NCI-H1105 (cell line): ENCODE measurements at regions not wholly inside any gene's neighbourhood (a gene's known extent, or its start where the extent isn't known, plus 50 kb on each side); places are given as distances from the start of the nearest gene placed in this dataset.

ENCODE experiments used
- DNase-seq: peaks from one replicate; lab custom pipeline; 2025; lab: John Stamatoyannopoulos, UW

GRCh38 chr2:88283886-88284592 is 113.9 kb downstream of the THNSL2 start:
- DNase-seq: no peak

GRCh38 chr2:88281302-88282217 is 111.4 kb downstream of the THNSL2 start:
- DNase-seq: no peak

GRCh38 chr2:88269836-88270235 is 99.7 kb downstream of the THNSL2 start:
- DNase-seq: no peak

GRCh38 chr2:88265352-88266303 is 95.5 kb downstream of the THNSL2 start:
- no peak for DNase-seq

GRCh38 chr2:88263861-88264260 is 93.7 kb downstream of the THNSL2 start:
- no peak for DNase-seq

GRCh38 chr2:88261725-88262124 is 91.6 kb downstream of the THNSL2 start:
- no peak for DNase-seq

- DNase-seq: peak; percentile 65
Observed at GRCh38 chr2:88258208-88258607, 88.1 kb downstream of the THNSL2 start.

- no peak for DNase-seq
Observed at GRCh38 chr2:88254437-88255091, 84.4 kb downstream of the THNSL2 start.

- DNase-seq: no peak
Observed at GRCh38 chr2:88253997-88254396, 83.9 kb downstream of the THNSL2 start.

- DNase-seq: no peak
Observed at GRCh38 chr2:88253375-88253774, 83.2 kb downstream of the THNSL2 start.

GRCh38 chr2:88252646-88253045 is 82.5 kb downstream of the THNSL2 start:
- no peak for DNase-seq

- no peak for DNase-seq
Observed at GRCh38 chr2:88252111-88252510, 82.0 kb downstream of the THNSL2 start.

- no peak for DNase-seq
Observed at GRCh38 chr2:88250404-88250803, 80.3 kb downstream of the THNSL2 start.

GRCh38 chr2:88248280-88248828 is 78.2 kb downstream of the THNSL2 start:
- no peak for DNase-seq

GRCh38 chr2:88247531-88247930 is 77.4 kb downstream of the THNSL2 start:
- no peak for DNase-seq

GRCh38 chr2:88245109-88245508 is 75.0 kb downstream of the THNSL2 start:
- no peak for DNase-seq

- DNase-seq: no peak
Observed at GRCh38 chr2:88239781-88240180, 69.6 kb downstream of the THNSL2 start.

- no peak for DNase-seq
Observed at GRCh38 chr2:88236666-88237065, 66.5 kb downstream of the THNSL2 start.
